ENCODE measurements at regions not wholly inside any gene's neighbourhood (a gene's known extent, or its start where the extent isn't known, plus 50 kb on each side); places are given as distances from the start of the nearest gene placed in this dataset.

- intact Hi-C loops (cut with DNase I; ENCODE audit: low total_unique reads), result no loop called here
- Histone ChIP-seq H3K4me1 (no peaks in the 10 kb centered on the region), H3K4me3 (no peak overlapping the region), H3K36me3 (ENCODE audit: low read depth, missing control alignments) (no peaks in the 10 kb centered on the region), H3K27me3 (no peaks in the 10 kb centered on the region), H3K9me3 (no peaks in the 10 kb centered on the region), H3K27ac (no peak overlapping the region)
- DNase-seq, result no peak
- TF ChIP-seq POLR2A (IDR thresholded peaks at IDR 0.05) (no peak), CTCF (IDR thresholded peaks at IDR 0.05) (no peak)
- 96 to 98% methylated on average over 3 of the region's 3 CpGs for WGBS, 2 donors
These were observed 658.0 kb upstream of the KCNMB2 start for GRCh38 chr3:177878192-177878591.

GRCh38 chr3:177878957-177879356 lies 657.3 kb upstream of the KCNMB2 start:
- intact Hi-C loops (cut with DNase I; ENCODE audit: low total_unique reads), result no loop called here
- TF ChIP-seq POLR2A (IDR thresholded peaks at IDR 0.05) (no peak), CTCF (IDR thresholded peaks at IDR 0.05) (no peak)
- no peak for DNase-seq
- Histone ChIP-seq H3K4me3 (no peak overlapping the region), H3K27me3 (no peaks in the 10 kb centered on the region), H3K27ac (no peak overlapping the region), H3K36me3 (ENCODE audit: low read depth, missing control alignments) (no peaks in the 10 kb centered on the region), H3K4me1 (no peaks in the 10 kb centered on the region), H3K9me3 (no peaks in the 10 kb centered on the region)
- 84 to 95% methylated on average over 4 of the region's 4 CpGs for WGBS, 2 donors

- H3K9me3 ChIP-seq, result no peaks in the 10 kb centered on the region
- intact Hi-C loops (cut with DNase I; ENCODE audit: low total_unique reads), result no loop called here
- no peaks in the 10 kb centered on the region for H3K27me3 ChIP-seq
- no peak for DNase-seq
- no peak overlapping the region for H3K4me3 ChIP-seq
- H3K27ac ChIP-seq, result no peak overlapping the region
- no peaks in the 10 kb centered on the region for H3K36me3 ChIP-seq (ENCODE audit: low read depth, missing control alignments)
- TF ChIP-seq CTCF (IDR thresholded peaks at IDR 0.05) (no peak), POLR2A (IDR thresholded peaks at IDR 0.05) (no peak)
- no peaks in the 10 kb centered on the region for H3K4me1 ChIP-seq
- 76 to 80% methylated on average over 3 of the region's 3 CpGs for WGBS, 2 donors
These were observed 654.9 kb upstream of the KCNMB2 start for GRCh38 chr3:177881351-177881750.

- no peaks in the 10 kb centered on the region for H3K4me1 ChIP-seq
- no peaks in the 10 kb centered on the region for H3K27me3 ChIP-seq
- no peaks in the 10 kb centered on the region for H3K9me3 ChIP-seq
- 89 to 96% methylated on average over 5 of the region's 5 CpGs for WGBS, 2 donors
- TF ChIP-seq POLR2A (IDR thresholded peaks at IDR 0.05) (no peak), CTCF (IDR thresholded peaks at IDR 0.05) (no peak)
- H3K4me3 ChIP-seq, result no peak overlapping the region
- intact Hi-C loops (cut with DNase I; ENCODE audit: low total_unique reads), result no loop called here
- no peaks in the 10 kb centered on the region for H3K36me3 ChIP-seq (ENCODE audit: low read depth, missing control alignments)
- DNase-seq, result no peak
- no peak overlapping the region for H3K27ac ChIP-seq
These were observed 654.0 kb upstream of the KCNMB2 start for GRCh38 chr3:177882124-177882648.

- H3K4me3 ChIP-seq, result no peak overlapping the region
- DNase-seq, result no peak
- H3K4me1 ChIP-seq, result no peaks in the 10 kb centered on the region
- WGBS, 2 donors, result 44 to 56% methylated on average over 2 of the region's 2 CpGs
- no peak for TF ChIP-seq CTCF (IDR thresholded peaks at IDR 0.05)
- TF ChIP-seq POLR2A (IDR thresholded peaks at IDR 0.05), result no peak
- intact Hi-C loops (cut with DNase I; ENCODE audit: low total_unique reads), result no loop called here
- no peaks in the 10 kb centered on the region for H3K9me3 ChIP-seq
- H3K27me3 ChIP-seq, result no peaks in the 10 kb centered on the region
- H3K27ac ChIP-seq, result no peak overlapping the region
- no peaks in the 10 kb centered on the region for H3K36me3 ChIP-seq (ENCODE audit: low read depth, missing control alignments)
These were observed 653.1 kb upstream of the KCNMB2 start for GRCh38 chr3:177883091-177883490.

Measured in testis (tissue), 2 donors.